BJ (cell line): ENCODE measurements at regions not wholly inside any gene's neighbourhood (a gene's known extent, or its start where the extent isn't known, plus 50 kb on each side); places are given as distances from the start of the nearest gene placed in this dataset.
A peak's percentile ranks its signal among the peaks of the same experiment; 100 is the strongest.

Experiments
- CTCF ChIA-PET: fragments of 350-600 bp; formaldehyde crosslinking; extraction: SDS; loops from one replicate; lab custom pipeline; 2021; ENCODE audit warnings: antibody characterized with exemption, inconsistent platforms; lab: Yijun Ruan, JAX
- POLR2A ChIA-PET: fragments of 300-600 bp; sonication (Branson Sonifier 250); formaldehyde crosslinking; extraction: SDS; loops from one replicate; lab custom pipeline; 2021; ENCODE audit warnings: antibody characterized with exemption; lab: Charles Lee
- DNase-seq: peaks from one replicate; pipeline ENCODE4 v3.0.0-alpha.2; 2011; ENCODE audit warnings: low read depth
- H3K27me3 ChIP-seq: 2 replicates; pipeline ENCODE4 v1.6.0; 2011; ENCODE audit warnings: low read length; ENCODE audit not compliant: control insufficient read depth, insufficient read depth
- H3K36me3 ChIP-seq: 2 replicates; pipeline ENCODE4 v1.5.1; 2011; ENCODE audit warnings: low read length; ENCODE audit not compliant: control insufficient read depth, insufficient read depth
- H3K4me3 ChIP-seq: 2 replicates; pipeline ENCODE4 v1.5.1; 2011; ENCODE audit warnings: low read depth, mild to moderate bottlenecking, control low read depth, low read length
- CTCF ChIP-seq: IDR thresholded peaks from 2 replicates; pipeline ENCODE4 v1.5.1; 2011; ENCODE audit warnings: low read depth, mild to moderate bottlenecking, control low read depth, inconsistent platforms, low read length, moderate library complexity; ENCODE audit not compliant: insufficient read depth

DNA sequence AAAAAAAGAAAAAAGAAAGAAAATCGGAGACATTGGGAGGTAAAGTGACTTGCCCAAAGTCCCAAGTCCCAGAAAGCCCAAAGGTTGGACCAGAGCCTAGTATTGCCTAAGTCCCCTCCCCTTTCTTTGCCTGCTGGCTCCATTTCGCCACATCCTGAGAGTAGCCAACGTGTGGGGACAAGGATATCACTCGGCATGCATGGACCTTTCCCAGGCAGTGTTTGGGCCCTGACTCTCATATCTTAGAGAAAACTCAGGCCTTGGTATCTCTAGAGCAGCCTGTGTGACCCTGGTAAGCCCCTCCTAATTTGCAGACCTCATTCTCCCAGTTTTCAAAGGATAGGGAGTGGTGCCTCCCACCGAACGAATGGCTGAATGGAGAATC is 294.2 kb upstream of the ZMIZ1 start:
- no peak for DNase-seq
- Histone ChIP-seq H3K36me3 (no peaks in the 10 kb centered on the region), H3K4me3 (no peak overlapping the region), H3K27me3 (no peaks in the 10 kb centered on the region)
- TF ChIP-seq CTCF = no peak
- POLR2A ChIA-PET = no interaction called here
- CTCF ChIA-PET = interaction anchor here (1.4 kb wide), 1 partner anchor 14 kb away, joined by 4 read pairs; no protein-coding TSS in a partner anchor

- H3K36me3 ChIP-seq = no peaks in the 10 kb centered on the region
- DNase-seq = no peak
- CTCF ChIA-PET = interaction anchor here (0.6 to 1.4 kb wide), 4 partner anchors 15 to 420 kb away, joined by 3 to 6 read pairs (median 4); no protein-coding TSS in a partner anchor
- H3K27me3 ChIP-seq = no peaks in the 10 kb centered on the region
- no peak overlapping the region for H3K4me3 ChIP-seq
- POLR2A ChIA-PET = no interaction called here
- TF ChIP-seq CTCF = peak; percentile 21; the same call in 1 of the 2 replicates
Observed at GRCh38 chr10:78774999-78775711, 293.6 kb upstream of the ZMIZ1 start.

DNA sequence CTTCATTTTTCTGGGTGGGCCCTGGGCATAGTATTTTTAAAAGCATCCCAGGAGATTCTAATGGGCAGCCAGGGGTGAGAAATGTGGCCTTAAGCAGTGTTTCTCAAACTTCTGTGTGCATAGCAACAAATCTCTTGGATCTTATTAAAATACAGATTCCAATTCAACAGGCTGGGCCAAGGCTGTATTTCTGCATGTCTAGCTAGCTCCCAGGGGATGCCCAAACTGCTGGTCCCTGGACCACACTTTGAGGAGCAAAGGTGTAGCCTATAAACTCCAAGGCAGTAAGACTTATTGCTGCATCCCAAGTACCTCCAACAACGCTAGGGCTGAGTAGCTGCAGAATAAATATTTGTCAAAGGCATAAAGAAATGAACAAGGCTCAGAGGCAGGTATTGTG is 292.9 kb upstream of the ZMIZ1 start:
- POLR2A ChIA-PET = no interaction called here
- Histone ChIP-seq H3K27me3 (no peaks in the 10 kb centered on the region), H3K4me3 (no peak overlapping the region), H3K36me3 (no peaks in the 10 kb centered on the region)
- TF ChIP-seq CTCF = no peak
- DNase-seq = no peak
- CTCF ChIA-PET = interaction anchor here (0.7 to 0.8 kb wide), 2 partner anchors 140 to 419 kb away, joined by 3 to 6 read pairs; no protein-coding TSS in a partner anchor

DNA sequence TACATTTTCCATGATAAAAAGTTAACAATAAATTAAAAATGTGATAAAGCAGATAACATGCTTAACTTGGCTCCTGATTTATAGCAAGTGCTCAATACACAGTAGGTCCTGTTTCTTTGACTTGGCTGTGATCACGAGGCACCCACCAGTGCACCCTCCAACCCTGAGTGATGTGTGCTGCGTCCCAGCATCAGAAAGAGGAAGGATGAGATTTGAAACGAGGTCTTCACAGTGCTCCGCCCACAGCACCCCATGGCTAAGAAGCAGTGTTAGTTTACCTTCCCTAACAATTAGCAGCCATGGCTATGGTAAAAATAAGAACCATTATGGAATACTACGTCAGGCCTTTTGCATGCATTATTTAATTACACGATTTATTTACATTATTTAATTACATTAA is 292.0 kb upstream of the ZMIZ1 start:
- POLR2A ChIA-PET = interaction anchor here (0.5 kb wide), 1 partner anchor 76 kb away, joined by 3 read pairs; no protein-coding TSS in a partner anchor

More for the DNA sequence above, 292.0 kb upstream of the ZMIZ1 start:
- H3K4me3 ChIP-seq = no peak overlapping the region
- CTCF ChIA-PET = interaction anchor here (1.5 kb wide), 1 partner anchor 18 kb away, joined by 6 read pairs; no protein-coding TSS in a partner anchor
- H3K36me3 ChIP-seq = no peaks in the 10 kb centered on the region
- no peak for TF ChIP-seq CTCF
- no peak for DNase-seq
- no peaks in the 10 kb centered on the region for H3K27me3 ChIP-seq
